NCI-H460 (cell line): ENCODE measurements at regions not wholly inside any gene's neighbourhood (a gene's known extent, or its start where the extent isn't known, plus 50 kb on each side); places are given as distances from the start of the nearest gene placed in this dataset.

ENCODE experiments used
- DNase-seq: peaks from one replicate; pipeline ENCODE4 v3.0.0-alpha.2; 2016; ENCODE audit warnings: low read depth; ENCODE audit errors: extremely low read depth

GRCh38 chr3:135781026-135781815 lies 184.3 kb upstream of the PPP2R3A start:
- no peak for DNase-seq

- DNase-seq: no peak
Measured at GRCh38 chr3:135784557-135784956, 181.0 kb upstream of the PPP2R3A start.

GRCh38 chr3:135788146-135788545 lies 177.4 kb upstream of the PPP2R3A start:
- DNase-seq: no peak

- DNase-seq: no peak
Measured at GRCh38 chr3:135788978-135789377, 176.6 kb upstream of the PPP2R3A start.

- no peak for DNase-seq
Measured at GRCh38 chr3:135792174-135792573, 173.4 kb upstream of the PPP2R3A start.

GRCh38 chr3:135792858-135793475 lies 172.6 kb upstream of the PPP2R3A start:
- no peak for DNase-seq

- DNase-seq: no peak
Measured at GRCh38 chr3:135800071-135800549, 165.4 kb upstream of the PPP2R3A start.

- no peak for DNase-seq
Measured at GRCh38 chr3:135801018-135801417, 164.5 kb upstream of the PPP2R3A start.

- DNase-seq: no peak
Measured at GRCh38 chr3:135802171-135802570, 163.4 kb upstream of the PPP2R3A start.

GRCh38 chr3:135803028-135803692 lies 162.4 kb upstream of the PPP2R3A start:
- DNase-seq: no peak

GRCh38 chr3:135805752-135806151 lies 159.8 kb upstream of the PPP2R3A start:
- DNase-seq: no peak

- DNase-seq: no peak
Measured at GRCh38 chr3:135806317-135806716, 159.2 kb upstream of the PPP2R3A start.

- no peak for DNase-seq
Measured at GRCh38 chr3:135807879-135808278, 157.6 kb upstream of the PPP2R3A start.

GRCh38 chr3:135809021-135809634 lies 156.4 kb upstream of the PPP2R3A start:
- no peak for DNase-seq

GRCh38 chr3:135811651-135812050 lies 153.9 kb upstream of the PPP2R3A start:
- DNase-seq: no peak

GRCh38 chr3:135812057-135812456 lies 153.5 kb upstream of the PPP2R3A start:
- no peak for DNase-seq

GRCh38 chr3:135834465-135834864 lies 131.1 kb upstream of the PPP2R3A start:
- DNase-seq: no peak

GRCh38 chr3:135837977-135838631 lies 127.4 kb upstream of the PPP2R3A start:
- no peak for DNase-seq

GRCh38 chr3:135840436-135840835 lies 125.1 kb upstream of the PPP2R3A start:
- no peak for DNase-seq

- DNase-seq: no peak
Measured at GRCh38 chr3:135844386-135844785, 121.1 kb upstream of the PPP2R3A start.

- DNase-seq: no peak
Measured at GRCh38 chr3:135848051-135848450, 117.5 kb upstream of the PPP2R3A start.
